ENCODE measurements at regions not wholly inside any gene's neighbourhood (a gene's known extent, or its start where the extent isn't known, plus 50 kb on each side); places are given as distances from the start of the nearest gene placed in this dataset.

DNA sequence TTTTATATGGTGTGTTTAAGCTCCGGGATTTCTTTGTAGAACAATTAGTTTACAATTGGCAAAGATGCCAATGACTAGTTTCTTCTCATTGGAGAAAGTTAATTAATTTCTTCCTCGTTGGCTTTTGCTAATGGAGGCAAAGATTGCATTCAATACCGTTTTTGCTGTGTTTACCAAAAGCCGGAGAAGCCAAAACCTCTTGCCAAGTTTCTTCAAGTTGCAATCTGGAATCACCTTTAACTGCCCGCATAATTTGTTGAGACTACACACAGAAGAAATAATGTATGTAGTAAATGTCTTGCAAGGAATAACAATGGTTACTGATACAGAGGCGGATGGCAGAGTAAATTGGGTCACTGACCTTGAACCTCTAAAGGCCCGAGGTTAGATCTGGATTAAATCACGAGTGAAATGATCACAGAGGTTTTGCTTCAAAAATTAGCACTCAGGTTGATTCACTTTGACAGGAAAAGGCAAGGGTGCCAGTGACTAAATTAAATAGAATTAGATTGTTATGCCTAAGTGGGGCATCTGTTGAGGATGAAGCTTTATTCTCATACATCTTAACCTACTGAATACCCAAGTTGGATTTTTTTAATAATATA, 732.1 kb upstream of the NR2F2 start:
- Histone ChIP-seq H3K79me1 (ENCODE audit: low read length) (no peaks in the 10 kb centered on the region), H3K79me2 (ENCODE audit: control insufficient read depth, insufficient read depth, low read length, poor library complexity) (no peaks in the 10 kb centered on the region), H3K23ac (ENCODE audit: low read length) (no peak overlapping the region), H2AFZ (ENCODE audit: insufficient read depth, low read length, poor library complexity) (no peak overlapping the region), H3K14ac (ENCODE audit: low read length) (no peak overlapping the region), H4K8ac (ENCODE audit: low read depth, low read length) (no peak overlapping the region), H2BK120ac (ENCODE audit: insufficient read depth, low read length, poor library complexity) (no peak overlapping the region), H3K9me3 (ENCODE audit: insufficient read depth, low read depth, low read length) (no peaks in the 10 kb centered on the region), H3K27ac (ENCODE audit: low read depth, low read length) (no peak overlapping the region), H2BK5ac (ENCODE audit: low read depth, low read length, poor library complexity) (no peak overlapping the region), H3K27me3 (ENCODE audit: insufficient read depth, low read length) (no peaks in the 10 kb centered on the region), H4K91ac (ENCODE audit: low read depth, low read length) (no peak overlapping the region), H3K4me2 (ENCODE audit: low read length) (no peak overlapping the region), H2BK12ac (ENCODE audit: low read length) (no peak overlapping the region), H3K4me3 (ENCODE audit: low read depth, low read length) (no peak overlapping the region), H3K4me1 (ENCODE audit: control insufficient read depth in 1 of 2, insufficient read depth in 2 of 2, low read length in 2 of 2) (no peaks in the 10 kb centered on the region), H2AK5ac (ENCODE audit: low read length) (no peak overlapping the region), H4K12ac (ENCODE audit: low read depth, low read length) (no peak overlapping the region), H3K36me3 (ENCODE audit: control insufficient read depth in 1 of 2, insufficient read depth in 2 of 2, low read length in 2 of 2) (no peaks in the 10 kb centered on the region), H3K9ac (ENCODE audit: low read length) (no peak overlapping the region), H3K4ac (ENCODE audit: low read depth, low read length) (no peak overlapping the region), H3K18ac (ENCODE audit: low read length) (no peak overlapping the region)
- no peak for DNase-seq
- no CpG with 5 or more reads among the region's 8 CpGs for WGBS (ENCODE audit: extremely low coverage, insufficient coverage, insufficient read length)

DNA sequence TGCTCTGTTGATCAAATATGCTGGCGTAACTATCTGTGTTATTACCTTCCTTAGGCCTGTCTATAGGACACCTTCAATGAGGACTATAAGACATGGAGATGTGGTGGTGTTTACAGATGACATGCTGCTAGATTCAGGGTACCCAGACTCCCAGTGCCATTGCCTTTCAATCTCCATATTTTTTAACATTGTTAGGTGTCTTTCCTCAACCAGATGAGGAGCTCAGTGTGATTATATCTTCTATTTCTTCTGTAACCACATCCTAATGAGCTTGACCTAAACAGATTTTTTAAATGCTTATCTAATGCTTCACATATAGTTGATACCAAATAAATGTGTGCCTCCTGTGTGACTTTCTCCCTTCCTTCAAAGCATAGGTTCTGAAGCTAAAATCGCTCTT, 730.1 kb upstream of the NR2F2 start:
- H2AK5ac ChIP-seq (ENCODE audit: low read length) = no peak overlapping the region
- no peak overlapping the region for H3K27ac ChIP-seq (ENCODE audit: low read depth, low read length)
- no peak overlapping the region for H4K91ac ChIP-seq (ENCODE audit: low read depth, low read length)
- H3K9me3 ChIP-seq (ENCODE audit: insufficient read depth, low read depth, low read length) = no peaks in the 10 kb centered on the region
- no peaks in the 10 kb centered on the region for H3K79me1 ChIP-seq (ENCODE audit: low read length)
- no peak overlapping the region for H2BK5ac ChIP-seq (ENCODE audit: low read depth, low read length, poor library complexity)
- no peak overlapping the region for H3K4ac ChIP-seq (ENCODE audit: low read depth, low read length)
- H2BK120ac ChIP-seq (ENCODE audit: insufficient read depth, low read length, poor library complexity) = no peak overlapping the region
- no peak overlapping the region for H3K9ac ChIP-seq (ENCODE audit: low read length)
- H3K4me2 ChIP-seq (ENCODE audit: low read length) = no peak overlapping the region
- H3K27me3 ChIP-seq (ENCODE audit: insufficient read depth, low read length) = no peaks in the 10 kb centered on the region
- H3K79me2 ChIP-seq (ENCODE audit: control insufficient read depth, insufficient read depth, low read length, poor library complexity) = no peaks in the 10 kb centered on the region
- no peaks in the 10 kb centered on the region for H3K36me3 ChIP-seq (ENCODE audit: control insufficient read depth in 1 of 2, insufficient read depth in 2 of 2, low read length in 2 of 2)
- DNase-seq = no peak
- no peak overlapping the region for H3K18ac ChIP-seq (ENCODE audit: low read length)
- no peak overlapping the region for H2BK12ac ChIP-seq (ENCODE audit: low read length)
- no peak overlapping the region for H3K23ac ChIP-seq (ENCODE audit: low read length)
- H2AFZ ChIP-seq (ENCODE audit: insufficient read depth, low read length, poor library complexity) = no peak overlapping the region
- H4K12ac ChIP-seq (ENCODE audit: low read depth, low read length) = no peak overlapping the region
- H4K8ac ChIP-seq (ENCODE audit: low read depth, low read length) = no peak overlapping the region
- H3K14ac ChIP-seq (ENCODE audit: low read length) = no peak overlapping the region
- no peak overlapping the region for H3K4me3 ChIP-seq (ENCODE audit: low read depth, low read length)
- H3K4me1 ChIP-seq (ENCODE audit: control insufficient read depth in 1 of 2, insufficient read depth in 2 of 2, low read length in 2 of 2) = no peaks in the 10 kb centered on the region
- WGBS (ENCODE audit: extremely low coverage, insufficient coverage, insufficient read length) = no CpG with 5 or more reads among the region's 2 CpGs

DNA sequence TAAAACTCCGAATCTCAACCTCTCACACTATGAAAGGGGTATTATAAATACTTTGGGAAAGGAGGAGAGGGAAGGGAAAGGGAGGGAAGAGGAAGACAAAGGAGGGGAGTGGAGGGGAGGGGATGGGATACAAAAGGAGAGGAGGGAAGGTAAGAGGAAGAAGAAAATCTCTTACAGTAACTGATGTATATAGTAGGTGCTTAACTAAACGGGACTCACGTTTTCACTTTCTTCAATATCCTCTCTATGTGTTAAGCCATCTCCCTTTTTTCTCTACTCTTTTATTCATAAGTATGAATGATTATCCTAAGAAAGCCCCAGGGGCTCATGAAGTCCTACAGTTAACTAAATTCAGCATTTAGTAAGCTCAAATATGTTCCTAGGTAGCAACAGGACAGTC, 729.6 kb upstream of the NR2F2 start:
- no peak for DNase-seq
- no peaks in the 10 kb centered on the region for H3K79me2 ChIP-seq (ENCODE audit: control insufficient read depth, insufficient read depth, low read length, poor library complexity)
- H4K12ac ChIP-seq (ENCODE audit: low read depth, low read length) = no peak overlapping the region
- H3K36me3 ChIP-seq (ENCODE audit: control insufficient read depth in 1 of 2, insufficient read depth in 2 of 2, low read length in 2 of 2) = no peaks in the 10 kb centered on the region
- no peak overlapping the region for H2BK12ac ChIP-seq (ENCODE audit: low read length)
- no peak overlapping the region for H3K14ac ChIP-seq (ENCODE audit: low read length)
- H4K91ac ChIP-seq (ENCODE audit: low read depth, low read length) = no peak overlapping the region
- H2AK5ac ChIP-seq (ENCODE audit: low read length) = no peak overlapping the region
- H3K79me1 ChIP-seq (ENCODE audit: low read length) = no peaks in the 10 kb centered on the region
- no peak overlapping the region for H3K18ac ChIP-seq (ENCODE audit: low read length)
- H3K4ac ChIP-seq (ENCODE audit: low read depth, low read length) = no peak overlapping the region
- H3K9ac ChIP-seq (ENCODE audit: low read length) = no peak overlapping the region
- no peak overlapping the region for H2BK5ac ChIP-seq (ENCODE audit: low read depth, low read length, poor library complexity)
- no peaks in the 10 kb centered on the region for H3K27me3 ChIP-seq (ENCODE audit: insufficient read depth, low read length)
- H3K4me1 ChIP-seq (ENCODE audit: control insufficient read depth in 1 of 2, insufficient read depth in 2 of 2, low read length in 2 of 2) = no peaks in the 10 kb centered on the region
- H3K27ac ChIP-seq (ENCODE audit: low read depth, low read length) = no peak overlapping the region
- H4K8ac ChIP-seq (ENCODE audit: low read depth, low read length) = no peak overlapping the region
- WGBS (ENCODE audit: extremely low coverage, insufficient coverage, insufficient read length) = no CpG with 5 or more reads among the region's 3 CpGs
- H3K23ac ChIP-seq (ENCODE audit: low read length) = no peak overlapping the region
- no peak overlapping the region for H2BK120ac ChIP-seq (ENCODE audit: insufficient read depth, low read length, poor library complexity)
- no peak overlapping the region for H3K4me3 ChIP-seq (ENCODE audit: low read depth, low read length)
- no peak overlapping the region for H2AFZ ChIP-seq (ENCODE audit: insufficient read depth, low read length, poor library complexity)
- no peaks in the 10 kb centered on the region for H3K9me3 ChIP-seq (ENCODE audit: insufficient read depth, low read depth, low read length)
- H3K4me2 ChIP-seq (ENCODE audit: low read length) = no peak overlapping the region

DNA sequence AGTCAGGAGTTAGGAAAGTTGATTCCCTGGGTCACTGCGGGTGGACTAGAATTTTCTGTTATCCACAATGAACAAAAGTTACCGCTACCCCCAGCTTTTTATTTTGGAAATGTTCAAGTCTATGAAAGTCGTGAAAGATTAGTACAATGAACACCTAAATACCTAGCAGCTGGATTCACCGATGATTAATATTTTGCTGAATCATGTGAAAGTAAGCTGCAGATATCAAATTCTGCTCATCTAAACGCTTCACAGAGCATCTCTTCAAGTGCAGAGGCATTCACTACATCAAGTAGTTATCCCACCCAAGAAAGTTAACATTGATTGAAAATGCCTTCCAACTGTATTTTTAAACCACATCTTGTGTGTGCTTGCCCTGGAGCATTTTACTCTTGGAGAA, 729.0 kb upstream of the NR2F2 start:
- Histone ChIP-seq H3K36me3 (ENCODE audit: control insufficient read depth in 1 of 2, insufficient read depth in 2 of 2, low read length in 2 of 2) (no peaks in the 10 kb centered on the region), H3K23ac (ENCODE audit: low read length) (no peak overlapping the region), H3K79me1 (ENCODE audit: low read length) (no peaks in the 10 kb centered on the region), H3K79me2 (ENCODE audit: control insufficient read depth, insufficient read depth, low read length, poor library complexity) (no peaks in the 10 kb centered on the region), H3K4ac (ENCODE audit: low read depth, low read length) (no peak overlapping the region), H3K4me2 (ENCODE audit: low read length) (no peak overlapping the region), H3K18ac (ENCODE audit: low read length) (no peak overlapping the region), H2AFZ (ENCODE audit: insufficient read depth, low read length, poor library complexity) (no peak overlapping the region), H2BK5ac (ENCODE audit: low read depth, low read length, poor library complexity) (no peak overlapping the region), H4K91ac (ENCODE audit: low read depth, low read length) (no peak overlapping the region), H3K9ac (ENCODE audit: low read length) (no peak overlapping the region), H4K12ac (ENCODE audit: low read depth, low read length) (no peak overlapping the region), H2BK120ac (ENCODE audit: insufficient read depth, low read length, poor library complexity) (no peak overlapping the region), H3K27me3 (ENCODE audit: insufficient read depth, low read length) (no peaks in the 10 kb centered on the region), H3K9me3 (ENCODE audit: insufficient read depth, low read depth, low read length) (no peaks in the 10 kb centered on the region), H4K8ac (ENCODE audit: low read depth, low read length) (no peak overlapping the region), H2BK12ac (ENCODE audit: low read length) (no peak overlapping the region), H2AK5ac (ENCODE audit: low read length) (no peak overlapping the region), H3K27ac (ENCODE audit: low read depth, low read length) (no peak overlapping the region), H3K4me3 (ENCODE audit: low read depth, low read length) (no peak overlapping the region), H3K14ac (ENCODE audit: low read length) (no peak overlapping the region), H3K4me1 (ENCODE audit: control insufficient read depth in 1 of 2, insufficient read depth in 2 of 2, low read length in 2 of 2) (no peaks in the 10 kb centered on the region)
- no peak for DNase-seq
- no CpG with 5 or more reads among the region's 5 CpGs for WGBS (ENCODE audit: extremely low coverage, insufficient coverage, insufficient read length)

All from trophoblast cell (in vitro differentiated cells and primary cell).